H9 (cell line): ENCODE measurements at regions not wholly inside any gene's neighbourhood (a gene's known extent, or its start where the extent isn't known, plus 50 kb on each side); places are given as distances from the start of the nearest gene placed in this dataset.

Source experiments
- DNase-seq: peaks from one replicate; pipeline ENCODE4 v3.0.0-alpha.2; 2017
- H2AFZ ChIP-seq: one replicate; pipeline ENCODE4 v1.6.1; 2013; ENCODE audit warnings: mild to moderate bottlenecking, low read length, control low read depth, moderate library complexity
- H2AK5ac ChIP-seq: 2 replicates; pipeline ENCODE4 v1.6.1; 2013; ENCODE audit warnings: low read length, control low read depth, mixed read lengths; ENCODE audit not compliant: insufficient read length
- H2BK120ac ChIP-seq: one replicate; pipeline ENCODE4 v1.6.1; 2013; ENCODE audit warnings: low read depth, mild to moderate bottlenecking, low read length, control low read depth, inconsistent platforms; ENCODE audit not compliant: poor library complexity, severe bottlenecking
- H2BK12ac ChIP-seq: 2 replicates; pipeline ENCODE4 v1.6.1; 2013; ENCODE audit warnings: low read length, control low read depth, mixed read lengths, low read depth; ENCODE audit not compliant: insufficient read length
- H2BK15ac ChIP-seq: 2 replicates; pipeline ENCODE4 v1.6.1; 2013; ENCODE audit warnings: low read depth, low read length, control low read depth
- H2BK20ac ChIP-seq: one replicate; pipeline ENCODE4 v1.6.1; 2013; ENCODE audit warnings: low read depth, mild to moderate bottlenecking, low read length, control low read depth, inconsistent platforms; ENCODE audit not compliant: poor library complexity, severe bottlenecking
- H2BK5ac ChIP-seq: 2 replicates; pipeline ENCODE4 v1.6.1; 2013; ENCODE audit warnings: low read length, control low read depth, mixed read lengths; ENCODE audit not compliant: insufficient read length
- H3K14ac ChIP-seq: 2 replicates; pipeline ENCODE4 v1.6.1; 2013; ENCODE audit warnings: low read length, control low read depth; ENCODE audit not compliant: insufficient read depth
- H3K18ac ChIP-seq: 2 replicates; pipeline ENCODE4 v1.6.1; 2013; ENCODE audit warnings: low read depth, mild to moderate bottlenecking, mixed read lengths, low read length, control low read depth; ENCODE audit not compliant: insufficient read length
- H3K23ac ChIP-seq: 2 replicates; pipeline ENCODE4 v1.6.1; 2013; ENCODE audit warnings: low read length, control low read depth, mixed read lengths, low read depth; ENCODE audit not compliant: insufficient read length
- H3K23me2 ChIP-seq: 2 replicates; pipeline ENCODE4 v1.6.1; 2013; ENCODE audit warnings: low read depth, mild to moderate bottlenecking, mixed read lengths, low read length, control low read depth; ENCODE audit not compliant: insufficient read length, poor library complexity, severe bottlenecking
- H3K27ac ChIP-seq: 2 replicates; pipeline ENCODE4 v1.5.1; 2013; ENCODE audit warnings: low read length, control low read depth, mixed read lengths, low read depth; ENCODE audit not compliant: insufficient read length
- H3K27me3 ChIP-seq: 2 replicates; pipeline ENCODE4 v1.6.1; 2013; ENCODE audit warnings: low read length, control low read depth, inconsistent platforms; ENCODE audit not compliant: insufficient read depth
- H3K4ac ChIP-seq: 2 replicates; pipeline ENCODE4 v1.6.1; 2013; ENCODE audit warnings: low read depth, mild to moderate bottlenecking, control low read depth, inconsistent platforms, low read length, moderate library complexity
- H3K4me1 ChIP-seq: 2 replicates; pipeline ENCODE4 v1.6.1; 2013; ENCODE audit warnings: low read length, control low read depth, inconsistent platforms; ENCODE audit not compliant: insufficient read depth
- H3K4me2 ChIP-seq: 2 replicates; pipeline ENCODE4 v1.6.1; 2013; ENCODE audit warnings: low read length, control low read depth, mixed read lengths; ENCODE audit not compliant: insufficient read length, insufficient read depth
- H3K56ac ChIP-seq: 2 replicates; pipeline ENCODE4 v1.6.1; 2013; ENCODE audit warnings: low read depth, mild to moderate bottlenecking, mixed read lengths, low read length, control low read depth; ENCODE audit not compliant: insufficient read length
- H3K79me1 ChIP-seq: 2 replicates; pipeline ENCODE4 v1.6.1; 2013; ENCODE audit warnings: low read depth, mild to moderate bottlenecking, moderate library complexity, low read length, control low read depth, inconsistent platforms; ENCODE audit not compliant: insufficient read depth, poor library complexity, severe bottlenecking
- H3K79me2 ChIP-seq: 2 replicates; pipeline ENCODE4 v1.6.1; 2013; ENCODE audit warnings: low read length, control low read depth, inconsistent platforms; ENCODE audit not compliant: insufficient read depth
- H3K9ac ChIP-seq: 2 replicates; pipeline ENCODE4 v1.6.1; 2013; ENCODE audit warnings: low read length, control low read depth, mixed read lengths; ENCODE audit not compliant: insufficient read length; ENCODE audit errors: extremely low read depth
- H3K9me3 ChIP-seq: one replicate; pipeline ENCODE4 v1.6.1; 2013; ENCODE audit warnings: low read depth, low read length, inconsistent platforms; ENCODE audit not compliant: control insufficient read depth
- H3T11ph ChIP-seq: one replicate; pipeline ENCODE4 v1.6.1; 2013; ENCODE audit warnings: mild to moderate bottlenecking, low read length, control low read depth, inconsistent platforms
- H4K20me1 ChIP-seq: one replicate; pipeline ENCODE4 v1.6.1; 2013; ENCODE audit not compliant: control insufficient read depth, insufficient read length, insufficient read depth
- H4K5ac ChIP-seq: 2 replicates; pipeline ENCODE4 v1.6.1; 2013; ENCODE audit warnings: low read depth, mild to moderate bottlenecking, mixed read lengths, low read length, control low read depth; ENCODE audit not compliant: insufficient read length
- H4K8ac ChIP-seq: replicated peaks from 2 replicates; pipeline ENCODE4 v1.6.1; 2013; ENCODE audit warnings: low read length, control low read depth, mixed read lengths, low read depth; ENCODE audit not compliant: insufficient read length
- H4K91ac ChIP-seq: 2 replicates; pipeline ENCODE4 v1.6.1; 2013; ENCODE audit warnings: low read depth, mild to moderate bottlenecking, moderate library complexity, mixed read lengths, low read length, control low read depth; ENCODE audit not compliant: insufficient read length
- H3K27ac Mint-ChIP-seq, 3 experiments: 2 replicates in 2 of 3; 3 replicates in 1 of 3; pipeline ENCODE4 v1.8.0; 2020 to 2021; ENCODE audit warnings: mixed read lengths in 3 of 3, mild to moderate bottlenecking in 1 of 3, moderate library complexity in 1 of 3
- H3K27me3 Mint-ChIP-seq: 2 replicates; pipeline ENCODE4 v1.8.0; 2021; ENCODE audit warnings: low read depth, mild to moderate bottlenecking, moderate library complexity, mixed read lengths
- H3K36me3 Mint-ChIP-seq, 3 experiments: 2 replicates in 2 of 3; 3 replicates in 1 of 3; pipeline ENCODE4 v1.8.0; 2020 to 2021; ENCODE audit warnings: low read depth in 3 of 3, mixed read lengths in 3 of 3; ENCODE audit not compliant: insufficient read depth in 1 of 3
- H3K4me1 Mint-ChIP-seq, 2 experiments: 2 replicates each; pipeline ENCODE4 v1.8.0; 2020; ENCODE audit warnings: mixed read lengths in 2 of 2
- H3K4me3 Mint-ChIP-seq, 2 experiments: 2 replicates in 1 of 2; 3 replicates in 1 of 2; pipeline ENCODE4 v1.8.0; 2020 to 2021; ENCODE audit warnings: mild to moderate bottlenecking in 2 of 2, mixed read lengths in 2 of 2, moderate library complexity in 1 of 2
- H3K9me3 Mint-ChIP-seq, 2 experiments: 2 replicates in 1 of 2; 3 replicates in 1 of 2; pipeline ENCODE4 v1.8.0; 2020; ENCODE audit warnings: mild to moderate bottlenecking in 2 of 2, mixed read lengths in 2 of 2, moderate library complexity in 1 of 2
- CTCF ChIP-seq: fragments of 200-600 bp; sonication (generic); conservative IDR thresholded peaks from 3 replicates; pipeline ENCODE4 v1.8.0; 2021; ENCODE audit warnings: antibody characterized with exemption, mild to moderate bottlenecking
- WGBS: extraction: QIAGEN DNeasy Blood & Tissue Kit; methylation state at CpG from one replicate; pipeline ENCODE4 v1.1.7; 2013; ENCODE audit warnings: missing lambda C conversion rate, low lambda C conversion rate, mixed read lengths; ENCODE audit not compliant: insufficient read length; ENCODE audit errors: extremely low coverage; 5-methylcytosine and 5-hydroxymethylcytosine counted together

GRCh38 chr12:47311568-47311967 is 231.8 kb upstream of the AMIGO2 start:
- Histone ChIP-seq H3T11ph (no peak overlapping the region), H3K9me3 (no peaks in the 10 kb centered on the region), H3K4me1 (no peaks in the 10 kb centered on the region), H3K56ac (no peak overlapping the region), H4K20me1 (no peaks in the 10 kb centered on the region), H3K23me2 (no peaks in the 10 kb centered on the region), H2BK120ac (no peak overlapping the region), H2BK5ac (no peak overlapping the region), H2BK15ac (no peak overlapping the region), H3K27ac (no peak overlapping the region), H3K23ac (no peak overlapping the region), H3K14ac (no peak overlapping the region), H2AK5ac (no peak overlapping the region), H2BK20ac (no peak overlapping the region), H4K91ac (no peak overlapping the region), H3K27me3 (no peaks in the 10 kb centered on the region), H3K4me2 (no peak overlapping the region), H3K9ac (no peak overlapping the region), H4K5ac (no peak overlapping the region), H3K79me1 (no peaks in the 10 kb centered on the region), H2AFZ (no peak overlapping the region), H3K79me2 (no peaks in the 10 kb centered on the region), H4K8ac (no peak overlapping the region), H3K4ac (no peak overlapping the region), H2BK12ac (no peak overlapping the region), H3K18ac (no peak overlapping the region)
- TF ChIP-seq CTCF = no peak
- Mint-ChIP-seq H3K4me3 (no peak overlapping the region), H3K9me3 (no peaks in the 10 kb centered on the region), H3K4me1 (peaks cover 4 to 5% of the 10 kb centered on the region in 2 experiments; a peak in 2 of 4 replicates), H3K27me3 (no peaks in the 10 kb centered on the region; the same call in 1 of the 2 replicates), H3K36me3 (no peaks in the 10 kb centered on the region), H3K27ac (no peak overlapping the region; a peak in 1 of 7 replicates)
- DNase-seq = no peak
- WGBS = no CpG with 5 or more reads among the region's 4 CpGs
